B cell (primary cell): ENCODE measurements at regions not wholly inside any gene's neighbourhood (a gene's known extent, or its start where the extent isn't known, plus 50 kb on each side); places are given as distances from the start of the nearest gene placed in this dataset.

Experiments
- ATAC-seq: fragments of 200-7000 bp; cut with Tn5 transposase; one replicate; pipeline ENCODE4 v1.10.0; 2021; ENCODE audit warnings: low read depth, mild to moderate bottlenecking, moderate number of reproducible peaks, moderate library complexity
- CTCF ChIA-PET: fragments of 350-600 bp; sonication (Branson Sonifier 250); formaldehyde crosslinking; loops from one replicate; lab custom pipeline; 2021; ENCODE audit warnings: antibody characterized with exemption, inconsistent platforms; lab: Charles Lee
- POLR2A ChIA-PET: fragments of 350-600 bp; sonication (Branson Sonifier 250); formaldehyde crosslinking; loops from one replicate; lab custom pipeline; 2021; ENCODE audit warnings: antibody characterized with exemption; lab: Charles Lee
- DNase-seq: peaks from one replicate; pipeline ENCODE4 v3.0.0; 2013
- H2AFZ ChIP-seq: 2 replicates; pipeline ENCODE4 v1.6.1; 2012; ENCODE audit warnings: mild to moderate bottlenecking, low read depth, low read length; ENCODE audit not compliant: insufficient read depth, poor library complexity, severe bottlenecking
- H3K27ac ChIP-seq, 2 donors: 1 replicate in 1 of 2; 2 replicates in 1 of 2; pipeline ENCODE4 v1.5.1; 2012 to 2013; ENCODE audit warnings: low read length in 2 of 2, mild to moderate bottlenecking in 2 of 2, moderate library complexity in 1 of 2
- H3K27me3 ChIP-seq, 4 experiments: fragments of 200-600 bp in 1 of 4; sonication (generic) in 1 of 4; replicated peaks in 1 of 4; 1 replicate in 2 of 4; 2 replicates in 2 of 4; pipeline versions ENCODE4 v1.6.1 to v1.7.0; 2013 to 2016; ENCODE audit warnings: low read length in 3 of 4, mild to moderate bottlenecking in 2 of 4, mixed read lengths in 1 of 4, moderate library complexity in 1 of 4; ENCODE audit not compliant: insufficient read depth in 4 of 4, control insufficient read depth in 3 of 4; ENCODE audit errors: control extremely low read depth in 1 of 4
- H3K36me3 ChIP-seq, 2 experiments: replicated peaks in 1 of 2; 1 replicate in 1 of 2; 2 replicates in 1 of 2; pipeline versions ENCODE4 v1.6.1 to v1.7.1; 2013; ENCODE audit warnings: low read length in 1 of 2; ENCODE audit not compliant: insufficient read depth in 2 of 2, control insufficient read depth in 1 of 2; ENCODE audit errors: control extremely low read depth in 1 of 2, extremely low read depth in 1 of 2
- H3K4me1 ChIP-seq, 2 donors: fragments of 200-600 bp in 1 of 2; sonication (generic) in 1 of 2; 1 replicate in 1 of 2; 2 replicates in 1 of 2; pipeline versions ENCODE4 v1.5.1 to v1.6.1; 2013 to 2017; ENCODE audit warnings: low read length in 2 of 2; ENCODE audit not compliant: control insufficient read depth in 2 of 2, insufficient read depth in 2 of 2
- H3K4me2 ChIP-seq: replicated peaks from 2 replicates; pipeline ENCODE3; 2012; ENCODE audit warnings: mild to moderate bottlenecking, low read depth, low read length; ENCODE audit not compliant: poor library complexity, severe bottlenecking
- H3K4me3 ChIP-seq, 5 experiments: fragments of 200-600 bp in 1 of 5; sonication (generic) in 1 of 5; 1 replicate in 3 of 5; 2 replicates in 2 of 5; pipeline versions ENCODE4 v1.5.1 to v1.7.0; 2011 to 2016; ENCODE audit warnings: low read length in 4 of 5, mild to moderate bottlenecking in 4 of 5, low read depth in 2 of 5, control low read depth in 1 of 5, moderate library complexity in 1 of 5; ENCODE audit not compliant: insufficient read depth in 1 of 5; ENCODE audit errors: control extremely low read depth in 1 of 5, extremely low read depth in 1 of 5
- H3K79me2 ChIP-seq: fragments of 200-600 bp; sonication (generic); one replicate; pipeline ENCODE4 v1.6.0; 2016; ENCODE audit warnings: low read length; ENCODE audit not compliant: control insufficient read depth, insufficient read depth
- H3K9ac ChIP-seq: fragments of 200-600 bp; sonication (generic); 2 replicates; pipeline ENCODE4 v1.6.1; 2017; ENCODE audit warnings: mild to moderate bottlenecking, low read length, moderate library complexity
- H3K9me3 ChIP-seq, 3 donors: one replicate each; pipeline versions ENCODE4 v1.6.1 to v1.7.1; 2013; ENCODE audit warnings: low read length in 2 of 3; ENCODE audit not compliant: control insufficient read depth in 2 of 3, insufficient read depth in 1 of 3; ENCODE audit errors: control extremely low read depth in 1 of 3
- H4K20me1 ChIP-seq: 2 replicates; pipeline ENCODE4 v1.6.0; 2012; ENCODE audit warnings: mild to moderate bottlenecking, low read length; ENCODE audit not compliant: insufficient read depth, control insufficient read depth, poor library complexity, severe bottlenecking
- H3K27ac Mint-ChIP-seq: one replicate; pipeline ENCODE4 v1.8.0; 2021; ENCODE audit warnings: mixed read lengths
- H3K27me3 Mint-ChIP-seq: one replicate; pipeline ENCODE4 v1.8.0; 2021; ENCODE audit warnings: mixed read lengths
- H3K4me1 Mint-ChIP-seq: one replicate; pipeline ENCODE4 v1.8.0; 2021; ENCODE audit warnings: mixed read lengths
- H3K4me3 Mint-ChIP-seq: one replicate; pipeline ENCODE4 v1.8.0; 2021; ENCODE audit warnings: mixed read lengths
- H3K9me3 Mint-ChIP-seq: one replicate; pipeline ENCODE4 v1.8.0; 2022; ENCODE audit warnings: mixed read lengths; ENCODE audit not compliant: insufficient read depth
- EZH2 ChIP-seq: IDR thresholded peaks from 2 replicates; pipeline ENCODE4 v1.6.1; 2012; ENCODE audit warnings: borderline replicate concordance, low read depth, mild to moderate bottlenecking, moderate library complexity, low read length; ENCODE audit not compliant: insufficient read depth, poor library complexity, severe bottlenecking
- WGBS: methylation state at CpG from one replicate; pipeline ENCODE4 v1.1.5; 2013; ENCODE audit warnings: missing lambda C conversion rate; ENCODE audit not compliant: insufficient coverage; 5-methylcytosine and 5-hydroxymethylcytosine counted together
- intact Hi-C: fragments of 100-400 bp; cut with micrococcal nuclease; formaldehyde crosslinking; loops from one replicate; pipeline ENCODE4 v1.10.0; 2022
- TF ChIP-seq, protein P1 (sequence below): fragments of 200-600 bp; IDR thresholded peaks from one replicate; pipeline ENCODE4 v1.8.0; 2022; ENCODE audit warnings: antibody characterized with exemption, mild to moderate bottlenecking

DNA sequence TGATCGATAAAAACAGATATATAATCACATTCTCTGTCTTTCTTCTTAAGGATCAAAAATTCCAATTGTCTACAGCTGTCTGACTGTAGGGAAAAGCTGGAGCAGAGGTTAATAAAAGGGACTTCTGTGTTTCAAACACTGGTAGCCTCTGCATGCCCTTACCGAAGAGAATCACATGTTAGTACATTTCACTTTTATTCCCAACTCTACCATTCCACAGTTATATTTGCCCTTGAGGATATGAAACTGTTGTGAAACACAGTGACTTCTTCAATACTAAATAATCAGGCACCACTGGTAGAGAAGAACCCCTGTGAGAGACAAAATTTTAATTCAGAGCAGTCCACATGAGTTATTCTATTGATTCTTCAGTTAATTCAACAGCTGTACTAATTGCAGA, 1187.3 kb upstream of the CITED2 start:
- DNase-seq = no peak
- H3K27me3 Mint-ChIP-seq = no peaks in the 10 kb centered on the region
- ChIA-PET CTCF (no interaction called here), POLR2A (no interaction called here)
- no peak for ATAC-seq
- no peaks in the 10 kb centered on the region for H3K4me1 Mint-ChIP-seq
- Histone ChIP-seq H4K20me1 (no peaks in the 10 kb centered on the region), H3K27me3 (no peaks in the 10 kb centered on the region), H3K9ac (no peak overlapping the region), H3K9me3 (no peaks in the 10 kb centered on the region), H3K27ac (no peak overlapping the region), H3K4me2 (no peak overlapping the region), H3K4me1 (no peaks in the 10 kb centered on the region), H3K79me2 (no peaks in the 10 kb centered on the region), H3K36me3 (no peaks in the 10 kb centered on the region), H3K4me3 (no peak overlapping the region), H2AFZ (no peak overlapping the region)
- H3K4me3 Mint-ChIP-seq = no peak overlapping the region
- no peaks in the 10 kb centered on the region for H3K9me3 Mint-ChIP-seq
- TF ChIP-seq, protein P1, sequence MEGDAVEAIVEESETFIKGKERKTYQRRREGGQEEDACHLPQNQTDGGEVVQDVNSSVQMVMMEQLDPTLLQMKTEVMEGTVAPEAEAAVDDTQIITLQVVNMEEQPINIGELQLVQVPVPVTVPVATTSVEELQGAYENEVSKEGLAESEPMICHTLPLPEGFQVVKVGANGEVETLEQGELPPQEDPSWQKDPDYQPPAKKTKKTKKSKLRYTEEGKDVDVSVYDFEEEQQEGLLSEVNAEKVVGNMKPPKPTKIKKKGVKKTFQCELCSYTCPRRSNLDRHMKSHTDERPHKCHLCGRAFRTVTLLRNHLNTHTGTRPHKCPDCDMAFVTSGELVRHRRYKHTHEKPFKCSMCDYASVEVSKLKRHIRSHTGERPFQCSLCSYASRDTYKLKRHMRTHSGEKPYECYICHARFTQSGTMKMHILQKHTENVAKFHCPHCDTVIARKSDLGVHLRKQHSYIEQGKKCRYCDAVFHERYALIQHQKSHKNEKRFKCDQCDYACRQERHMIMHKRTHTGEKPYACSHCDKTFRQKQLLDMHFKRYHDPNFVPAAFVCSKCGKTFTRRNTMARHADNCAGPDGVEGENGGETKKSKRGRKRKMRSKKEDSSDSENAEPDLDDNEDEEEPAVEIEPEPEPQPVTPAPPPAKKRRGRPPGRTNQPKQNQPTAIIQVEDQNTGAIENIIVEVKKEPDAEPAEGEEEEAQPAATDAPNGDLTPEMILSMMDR = no peak
- no peak for TF ChIP-seq EZH2
- intact Hi-C loops = no loop called here
- no peak overlapping the region for H3K27ac Mint-ChIP-seq
- no CpG with 5 or more reads among the region's 2 CpGs for WGBS

DNA sequence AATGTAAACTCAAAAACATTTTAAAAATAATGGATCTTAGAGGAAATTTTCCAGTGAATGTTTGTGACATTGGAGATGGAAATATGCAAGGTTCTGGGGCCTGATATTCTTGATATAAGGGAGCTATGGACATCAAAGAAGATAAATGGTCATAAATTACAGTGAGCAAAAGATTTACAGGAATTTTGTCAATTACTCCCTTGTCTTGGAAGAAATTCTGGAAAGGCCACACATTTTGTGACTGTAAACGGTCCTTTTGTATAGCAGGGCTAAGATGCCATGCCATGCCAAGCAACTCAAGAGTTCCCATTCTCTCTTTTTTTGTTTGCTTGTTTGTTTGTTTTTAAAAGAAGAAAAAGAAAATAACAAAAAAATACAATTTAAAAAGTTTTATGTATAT, 1186.2 kb upstream of the CITED2 start:
- DNase-seq = no peak
- no peaks in the 10 kb centered on the region for H3K36me3 ChIP-seq
- no peak overlapping the region for H3K4me2 ChIP-seq
- Mint-ChIP-seq H3K27ac (no peak overlapping the region), H3K27me3 (no peaks in the 10 kb centered on the region), H3K4me3 (no peak overlapping the region), H3K4me1 (no peaks in the 10 kb centered on the region), H3K9me3 (no peaks in the 10 kb centered on the region)
- intact Hi-C loops = no loop called here
- no peaks in the 10 kb centered on the region for H3K27me3 ChIP-seq
- no peak overlapping the region for H3K9ac ChIP-seq
- H3K27ac ChIP-seq = no peak overlapping the region
- H3K4me1 ChIP-seq = no peaks in the 10 kb centered on the region
- H4K20me1 ChIP-seq = no peaks in the 10 kb centered on the region
- no peak for ATAC-seq
- no CpG with 5 or more reads among the region's 1 CpG for WGBS
- TF ChIP-seq, protein P1 = no peak
- no peak for TF ChIP-seq EZH2
- CTCF ChIA-PET = no interaction called here
- H2AFZ ChIP-seq = no peak overlapping the region
- no peaks in the 10 kb centered on the region for H3K79me2 ChIP-seq
- H3K4me3 ChIP-seq = no peak overlapping the region
- POLR2A ChIA-PET = no interaction called here
- no peaks in the 10 kb centered on the region for H3K9me3 ChIP-seq
